ENCODE measurements at regions not wholly inside any gene's neighbourhood (a gene's known extent, or its start where the extent isn't known, plus 50 kb on each side); places are given as distances from the start of the nearest gene placed in this dataset.

- TF ChIP-seq RNF2 (IDR thresholded peaks at IDR 0.05; ENCODE audit: borderline replicate concordance, low read depth, low read length, missing control alignments, poor library complexity, severe bottlenecking) (no peak), MAFK (IDR thresholded peaks at IDR 0.05; ENCODE audit: low read depth, low read length) (no peak), EP300 (IDR thresholded peaks at IDR 0.05; ENCODE audit: borderline replicate concordance in 1 of 2, low read depth in 2 of 2, low read length in 2 of 2) (no peak), SUZ12 (IDR thresholded peaks at IDR 0.05; ENCODE audit: low read length) (no peak), KDM5A (IDR thresholded peaks at IDR 0.05; ENCODE audit: low read length) (no peak)
These were observed 70.0 kb upstream of the CPM start (continued) for GRCh38 chr12:69002969-69003368.
